ENCODE measurements at regions not wholly inside any gene's neighbourhood (a gene's known extent, or its start where the extent isn't known, plus 50 kb on each side); places are given as distances from the start of the nearest gene placed in this dataset.
"Not testable (repeated sequence)": the region's sequence is repeated elsewhere in the genome, so short reads cannot be mapped to it uniquely, and the experiment has no call there.

- TF ChIP-seq EZH2 (IDR thresholded peaks at IDR 0.05; ENCODE audit: borderline replicate concordance, low read depth, low read length, poor library complexity, severe bottlenecking) (no peak), CTCF (conservative IDR thresholded peaks at IDR 0.05; ENCODE audit: low read depth, low read length) (no peak)
Observed at GRCh38 chr3:94645790-94646189, 582.9 kb downstream of the NSUN3 start.

GRCh38 chr3:94647131-94647530, 584.3 kb downstream of the NSUN3 start:
- TF ChIP-seq CTCF (conservative IDR thresholded peaks at IDR 0.05; ENCODE audit: low read depth, low read length), result no peak
- TF ChIP-seq EZH2 (IDR thresholded peaks at IDR 0.05; ENCODE audit: borderline replicate concordance, low read depth, low read length, poor library complexity, severe bottlenecking), result no peak
- Histone ChIP-seq H3K4me1 (ENCODE audit: insufficient read depth, low read length, poor library complexity, severe bottlenecking) (no peaks in the 10 kb centered on the region), H3K27ac (ENCODE audit: low read depth, low read length, poor library complexity, severe bottlenecking) (no peak overlapping the region), H3K9me3 (ENCODE audit: low read depth, low read length, poor library complexity, severe bottlenecking) (no peaks in the 10 kb centered on the region), H3K27me3 (replicated peaks; ENCODE audit: insufficient read depth, low read depth, low read length, poor library complexity) (no peaks in the 10 kb centered on the region), H3K36me3 (ENCODE audit: insufficient read depth, low read length, poor library complexity, severe bottlenecking) (no peaks in the 10 kb centered on the region), H3K4me3 (ENCODE audit: low read depth, low read length, poor library complexity, severe bottlenecking) (no peak overlapping the region)
- POLR2A ChIA-PET (ENCODE audit: low non-redundant PET), result no interaction called here
- intact Hi-C loops (cut with micrococcal nuclease; ENCODE audit: unreplicated experiment), result no loop called here
- CTCF ChIA-PET, result no interaction called here
- DNase-seq (ENCODE audit: low spot score), result no peak
- no TSS peak for BruUV-seq (replicated peaks)

More at GRCh38 chr3:94645790-94646189, 582.9 kb downstream of the NSUN3 start:
- intact Hi-C loops (cut with micrococcal nuclease; ENCODE audit: unreplicated experiment), result no loop called here
- BruUV-seq (replicated peaks), result no TSS peak
- no peaks in the 10 kb centered on the region for H3K27me3 ChIP-seq (replicated peaks; ENCODE audit: insufficient read depth, low read depth, low read length, poor library complexity)
- no peaks in the 10 kb centered on the region for H3K9me3 ChIP-seq (ENCODE audit: low read depth, low read length, poor library complexity, severe bottlenecking)
- no peak overlapping the region for H3K27ac ChIP-seq (ENCODE audit: low read depth, low read length, poor library complexity, severe bottlenecking)
- no peaks in the 10 kb centered on the region for H3K4me1 ChIP-seq (ENCODE audit: insufficient read depth, low read length, poor library complexity, severe bottlenecking)
- POLR2A ChIA-PET (ENCODE audit: low non-redundant PET), result interaction anchor here (0.6 kb wide), 1 partner anchor 183 kb away, joined by 6 read pairs; no protein-coding TSS in a partner anchor
- no peaks in the 10 kb centered on the region for H3K36me3 ChIP-seq (ENCODE audit: insufficient read depth, low read length, poor library complexity, severe bottlenecking)
- DNase-seq (ENCODE audit: low spot score), result no peak
- no peak overlapping the region for H3K4me3 ChIP-seq (ENCODE audit: low read depth, low read length, poor library complexity, severe bottlenecking)
- CTCF ChIA-PET, result no interaction called here

GRCh38 chr3:94648270-94649180, 585.7 kb downstream of the NSUN3 start:
- H3K27ac ChIP-seq (ENCODE audit: low read depth, low read length, poor library complexity, severe bottlenecking); H3K4me3 ChIP-seq (ENCODE audit: low read depth, low read length, poor library complexity, severe bottlenecking); BruUV-seq (replicated peaks); H3K36me3 ChIP-seq (ENCODE audit: insufficient read depth, low read length, poor library complexity, severe bottlenecking); CTCF ChIA-PET; intact Hi-C loops (cut with micrococcal nuclease; ENCODE audit: unreplicated experiment); DNase-seq (ENCODE audit: low spot score); H3K27me3 ChIP-seq (replicated peaks; ENCODE audit: insufficient read depth, low read depth, low read length, poor library complexity); H3K4me1 ChIP-seq (ENCODE audit: insufficient read depth, low read length, poor library complexity, severe bottlenecking); H3K9me3 ChIP-seq (ENCODE audit: low read depth, low read length, poor library complexity, severe bottlenecking); POLR2A ChIA-PET (ENCODE audit: low non-redundant PET): not testable (repeated sequence)

GRCh38 chr3:94654096-94654495, 591.2 kb downstream of the NSUN3 start:
- CTCF ChIA-PET, result no interaction called here
- POLR2A ChIA-PET (ENCODE audit: low non-redundant PET), result no interaction called here
- H3K27me3 ChIP-seq (replicated peaks; ENCODE audit: insufficient read depth, low read depth, low read length, poor library complexity), result no peaks in the 10 kb centered on the region
- H3K4me3 ChIP-seq (ENCODE audit: low read depth, low read length, poor library complexity, severe bottlenecking), result no peak overlapping the region
- BruUV-seq (replicated peaks), result no TSS peak
- no peak overlapping the region for H3K27ac ChIP-seq (ENCODE audit: low read depth, low read length, poor library complexity, severe bottlenecking)
- no peaks in the 10 kb centered on the region for H3K4me1 ChIP-seq (ENCODE audit: insufficient read depth, low read length, poor library complexity, severe bottlenecking)
- TF ChIP-seq EZH2 (IDR thresholded peaks at IDR 0.05; ENCODE audit: borderline replicate concordance, low read depth, low read length, poor library complexity, severe bottlenecking) (no peak), CTCF (conservative IDR thresholded peaks at IDR 0.05; ENCODE audit: low read depth, low read length) (no peak)
- H3K36me3 ChIP-seq (ENCODE audit: insufficient read depth, low read length, poor library complexity, severe bottlenecking), result no peaks in the 10 kb centered on the region
- H3K9me3 ChIP-seq (ENCODE audit: low read depth, low read length, poor library complexity, severe bottlenecking), result no peaks in the 10 kb centered on the region
- no peak for DNase-seq (ENCODE audit: low spot score)
- intact Hi-C loops (cut with micrococcal nuclease; ENCODE audit: unreplicated experiment), result no loop called here

Measured in A673 (cell line).